H9 (cell line): ENCODE measurements at regions not wholly inside any gene's neighbourhood (a gene's known extent, or its start where the extent isn't known, plus 50 kb on each side); places are given as distances from the start of the nearest gene placed in this dataset.

ENCODE experiments used
- DNase-seq: peaks from one replicate; pipeline ENCODE4 v3.0.0-alpha.2; 2017
- H2AFZ ChIP-seq: one replicate; pipeline ENCODE4 v1.6.1; 2013; ENCODE audit warnings: mild to moderate bottlenecking, low read length, control low read depth, moderate library complexity
- H2AK5ac ChIP-seq: 2 replicates; pipeline ENCODE4 v1.6.1; 2013; ENCODE audit warnings: low read length, control low read depth, mixed read lengths; ENCODE audit not compliant: insufficient read length
- H2BK120ac ChIP-seq: one replicate; pipeline ENCODE4 v1.6.1; 2013; ENCODE audit warnings: low read depth, mild to moderate bottlenecking, low read length, control low read depth, inconsistent platforms; ENCODE audit not compliant: poor library complexity, severe bottlenecking
- H2BK12ac ChIP-seq: 2 replicates; pipeline ENCODE4 v1.6.1; 2013; ENCODE audit warnings: low read length, control low read depth, mixed read lengths, low read depth; ENCODE audit not compliant: insufficient read length
- H2BK15ac ChIP-seq: 2 replicates; pipeline ENCODE4 v1.6.1; 2013; ENCODE audit warnings: low read depth, low read length, control low read depth
- H2BK20ac ChIP-seq: one replicate; pipeline ENCODE4 v1.6.1; 2013; ENCODE audit warnings: low read depth, mild to moderate bottlenecking, low read length, control low read depth, inconsistent platforms; ENCODE audit not compliant: poor library complexity, severe bottlenecking
- H2BK5ac ChIP-seq: 2 replicates; pipeline ENCODE4 v1.6.1; 2013; ENCODE audit warnings: low read length, control low read depth, mixed read lengths; ENCODE audit not compliant: insufficient read length
- H3K14ac ChIP-seq: 2 replicates; pipeline ENCODE4 v1.6.1; 2013; ENCODE audit warnings: low read length, control low read depth; ENCODE audit not compliant: insufficient read depth
- H3K18ac ChIP-seq: 2 replicates; pipeline ENCODE4 v1.6.1; 2013; ENCODE audit warnings: low read depth, mild to moderate bottlenecking, mixed read lengths, low read length, control low read depth; ENCODE audit not compliant: insufficient read length
- H3K23ac ChIP-seq: 2 replicates; pipeline ENCODE4 v1.6.1; 2013; ENCODE audit warnings: low read length, control low read depth, mixed read lengths, low read depth; ENCODE audit not compliant: insufficient read length
- H3K23me2 ChIP-seq: 2 replicates; pipeline ENCODE4 v1.6.1; 2013; ENCODE audit warnings: low read depth, mild to moderate bottlenecking, mixed read lengths, low read length, control low read depth; ENCODE audit not compliant: insufficient read length, poor library complexity, severe bottlenecking
- H3K27ac ChIP-seq: 2 replicates; pipeline ENCODE4 v1.5.1; 2013; ENCODE audit warnings: low read length, control low read depth, mixed read lengths, low read depth; ENCODE audit not compliant: insufficient read length
- H3K27me3 ChIP-seq: 2 replicates; pipeline ENCODE4 v1.6.1; 2013; ENCODE audit warnings: low read length, control low read depth, inconsistent platforms; ENCODE audit not compliant: insufficient read depth
- H3K4ac ChIP-seq: 2 replicates; pipeline ENCODE4 v1.6.1; 2013; ENCODE audit warnings: low read depth, mild to moderate bottlenecking, control low read depth, inconsistent platforms, low read length, moderate library complexity
- H3K4me1 ChIP-seq: 2 replicates; pipeline ENCODE4 v1.6.1; 2013; ENCODE audit warnings: low read length, control low read depth, inconsistent platforms; ENCODE audit not compliant: insufficient read depth
- H3K4me2 ChIP-seq: 2 replicates; pipeline ENCODE4 v1.6.1; 2013; ENCODE audit warnings: low read length, control low read depth, mixed read lengths; ENCODE audit not compliant: insufficient read length, insufficient read depth
- H3K56ac ChIP-seq: 2 replicates; pipeline ENCODE4 v1.6.1; 2013; ENCODE audit warnings: low read depth, mild to moderate bottlenecking, mixed read lengths, low read length, control low read depth; ENCODE audit not compliant: insufficient read length
- H3K79me1 ChIP-seq: 2 replicates; pipeline ENCODE4 v1.6.1; 2013; ENCODE audit warnings: low read depth, mild to moderate bottlenecking, moderate library complexity, low read length, control low read depth, inconsistent platforms; ENCODE audit not compliant: insufficient read depth, poor library complexity, severe bottlenecking
- H3K79me2 ChIP-seq: 2 replicates; pipeline ENCODE4 v1.6.1; 2013; ENCODE audit warnings: low read length, control low read depth, inconsistent platforms; ENCODE audit not compliant: insufficient read depth
- H3K9ac ChIP-seq: 2 replicates; pipeline ENCODE4 v1.6.1; 2013; ENCODE audit warnings: low read length, control low read depth, mixed read lengths; ENCODE audit not compliant: insufficient read length; ENCODE audit errors: extremely low read depth
- H3K9me3 ChIP-seq: one replicate; pipeline ENCODE4 v1.6.1; 2013; ENCODE audit warnings: low read depth, low read length, inconsistent platforms; ENCODE audit not compliant: control insufficient read depth
- H3T11ph ChIP-seq: one replicate; pipeline ENCODE4 v1.6.1; 2013; ENCODE audit warnings: mild to moderate bottlenecking, low read length, control low read depth, inconsistent platforms
- H4K20me1 ChIP-seq: one replicate; pipeline ENCODE4 v1.6.1; 2013; ENCODE audit not compliant: control insufficient read depth, insufficient read length, insufficient read depth
- H4K5ac ChIP-seq: 2 replicates; pipeline ENCODE4 v1.6.1; 2013; ENCODE audit warnings: low read depth, mild to moderate bottlenecking, mixed read lengths, low read length, control low read depth; ENCODE audit not compliant: insufficient read length
- H4K8ac ChIP-seq: replicated peaks from 2 replicates; pipeline ENCODE4 v1.6.1; 2013; ENCODE audit warnings: low read length, control low read depth, mixed read lengths, low read depth; ENCODE audit not compliant: insufficient read length
- H4K91ac ChIP-seq: 2 replicates; pipeline ENCODE4 v1.6.1; 2013; ENCODE audit warnings: low read depth, mild to moderate bottlenecking, moderate library complexity, mixed read lengths, low read length, control low read depth; ENCODE audit not compliant: insufficient read length
- H3K27ac Mint-ChIP-seq, 3 experiments: 2 replicates in 2 of 3; 3 replicates in 1 of 3; pipeline ENCODE4 v1.8.0; 2020 to 2021; ENCODE audit warnings: mixed read lengths in 3 of 3, mild to moderate bottlenecking in 1 of 3, moderate library complexity in 1 of 3
- H3K27me3 Mint-ChIP-seq: 2 replicates; pipeline ENCODE4 v1.8.0; 2021; ENCODE audit warnings: low read depth, mild to moderate bottlenecking, moderate library complexity, mixed read lengths
- H3K36me3 Mint-ChIP-seq, 3 experiments: 2 replicates in 2 of 3; 3 replicates in 1 of 3; pipeline ENCODE4 v1.8.0; 2020 to 2021; ENCODE audit warnings: low read depth in 3 of 3, mixed read lengths in 3 of 3; ENCODE audit not compliant: insufficient read depth in 1 of 3
- H3K4me1 Mint-ChIP-seq, 2 experiments: 2 replicates each; pipeline ENCODE4 v1.8.0; 2020; ENCODE audit warnings: mixed read lengths in 2 of 2
- H3K4me3 Mint-ChIP-seq, 2 experiments: 2 replicates in 1 of 2; 3 replicates in 1 of 2; pipeline ENCODE4 v1.8.0; 2020 to 2021; ENCODE audit warnings: mild to moderate bottlenecking in 2 of 2, mixed read lengths in 2 of 2, moderate library complexity in 1 of 2
- H3K9me3 Mint-ChIP-seq, 2 experiments: 2 replicates in 1 of 2; 3 replicates in 1 of 2; pipeline ENCODE4 v1.8.0; 2020; ENCODE audit warnings: mild to moderate bottlenecking in 2 of 2, mixed read lengths in 2 of 2, moderate library complexity in 1 of 2
- CTCF ChIP-seq: fragments of 200-600 bp; sonication (generic); conservative IDR thresholded peaks from 3 replicates; pipeline ENCODE4 v1.8.0; 2021; ENCODE audit warnings: antibody characterized with exemption, mild to moderate bottlenecking
- WGBS: extraction: QIAGEN DNeasy Blood & Tissue Kit; methylation state at CpG from one replicate; pipeline ENCODE4 v1.1.7; 2013; ENCODE audit warnings: missing lambda C conversion rate, low lambda C conversion rate, mixed read lengths; ENCODE audit not compliant: insufficient read length; ENCODE audit errors: extremely low coverage; 5-methylcytosine and 5-hydroxymethylcytosine counted together

DNA sequence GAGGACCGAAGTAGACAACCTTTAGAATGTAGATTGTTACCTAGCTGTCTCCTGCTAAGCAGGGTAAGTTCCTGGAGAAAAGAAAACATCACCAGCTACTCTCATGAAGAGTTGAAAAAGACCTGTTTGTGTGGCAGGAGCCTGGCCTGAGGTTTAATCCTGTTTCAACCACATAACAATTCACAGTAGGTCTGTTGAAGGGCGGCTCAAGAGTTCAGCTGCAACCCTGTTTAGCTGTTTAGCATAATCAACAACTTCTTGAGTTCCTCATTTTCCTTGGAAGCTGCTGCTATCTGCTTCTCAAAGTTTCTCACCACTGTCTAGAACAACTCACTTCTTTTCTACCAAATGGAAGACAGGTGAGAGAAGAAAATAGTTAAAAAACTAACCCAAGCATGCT, 170.4 kb upstream of the TET2 start:
- H3K4me1 Mint-ChIP-seq, result no peaks in the 10 kb centered on the region
- H3K4me3 Mint-ChIP-seq, result no peak overlapping the region
- peaks cover 0 to 18% of the 10 kb centered on the region in 2 experiments; a peak in 2 of 5 replicates for H3K9me3 Mint-ChIP-seq
- Histone ChIP-seq H3K18ac (no peak overlapping the region), H2AK5ac (no peak overlapping the region), H2BK20ac (no peak overlapping the region), H3K4me1 (no peaks in the 10 kb centered on the region), H3K9ac (no peak overlapping the region), H2AFZ (no peak overlapping the region), H4K20me1 (no peaks in the 10 kb centered on the region), H4K91ac (no peak overlapping the region), H3K27me3 (no peaks in the 10 kb centered on the region), H3T11ph (no peak overlapping the region), H2BK12ac (no peak overlapping the region), H3K79me1 (no peaks in the 10 kb centered on the region), H4K5ac (no peak overlapping the region), H3K9me3 (no peaks in the 10 kb centered on the region), H2BK120ac (no peak overlapping the region), H3K4ac (no peak overlapping the region), H4K8ac (no peak overlapping the region), H3K23ac (no peak overlapping the region), H2BK15ac (no peak overlapping the region), H3K27ac (no peak overlapping the region), H3K4me2 (no peak overlapping the region), H3K56ac (no peak overlapping the region), H3K79me2 (no peaks in the 10 kb centered on the region), H2BK5ac (no peak overlapping the region), H3K14ac (no peak overlapping the region), H3K23me2 (no peaks in the 10 kb centered on the region)
- peaks cover 3% of the 10 kb centered on the region for H3K27me3 Mint-ChIP-seq
- no CpG with 5 or more reads among the region's 2 CpGs for WGBS
- no peak overlapping the region; a peak in 1 of 7 replicates for H3K27ac Mint-ChIP-seq
- no peaks in the 10 kb centered on the region; a peak in 1 of 7 replicates for H3K36me3 Mint-ChIP-seq
- TF ChIP-seq CTCF, result no peak
- no peak for DNase-seq
